WTC11 (cell line): ENCODE measurements at regions not wholly inside any gene's neighbourhood (a gene's known extent, or its start where the extent isn't known, plus 50 kb on each side); places are given as distances from the start of the nearest gene placed in this dataset.

Experiments
- CTCF ChIP-seq: fragments of 200-600 bp; IDR thresholded peaks from 2 replicates; pipeline ENCODE4 v1.8.0; 2022; ENCODE audit warnings: antibody characterized with exemption
- E2F4 ChIP-seq: sonication (generic); formaldehyde crosslinking; IDR thresholded peaks from 2 replicates; pipeline ENCODE4 v1.8.1; 2022; ENCODE audit warnings: low read depth, mild to moderate bottlenecking, moderate library complexity, missing genetic modification reagents, borderline replicate concordance
- SP1 ChIP-seq: sonication (generic); formaldehyde crosslinking; conservative IDR thresholded peaks from 2 replicates; pipeline ENCODE4 v1.8.1; 2022; ENCODE audit warnings: missing genetic modification reagents
- USF1 ChIP-seq: sonication (generic); formaldehyde crosslinking; IDR thresholded peaks from 2 replicates; pipeline ENCODE4 v1.8.0; 2022; ENCODE audit warnings: mild to moderate bottlenecking, missing genetic modification reagents
- TF ChIP-seq, protein P1 (sequence below): sonication (generic); formaldehyde crosslinking; IDR thresholded peaks from 2 replicates; pipeline ENCODE4 v1.8.1; 2023; ENCODE audit warnings: mild to moderate bottlenecking, moderate library complexity, missing genetic modification reagents
- TF ChIP-seq, protein P2 (sequence below): sonication (generic); formaldehyde crosslinking; IDR thresholded peaks from 2 replicates; pipeline ENCODE4 v1.8.1; 2023; ENCODE audit warnings: mild to moderate bottlenecking, missing genetic modification reagents, moderate library complexity

DNA sequence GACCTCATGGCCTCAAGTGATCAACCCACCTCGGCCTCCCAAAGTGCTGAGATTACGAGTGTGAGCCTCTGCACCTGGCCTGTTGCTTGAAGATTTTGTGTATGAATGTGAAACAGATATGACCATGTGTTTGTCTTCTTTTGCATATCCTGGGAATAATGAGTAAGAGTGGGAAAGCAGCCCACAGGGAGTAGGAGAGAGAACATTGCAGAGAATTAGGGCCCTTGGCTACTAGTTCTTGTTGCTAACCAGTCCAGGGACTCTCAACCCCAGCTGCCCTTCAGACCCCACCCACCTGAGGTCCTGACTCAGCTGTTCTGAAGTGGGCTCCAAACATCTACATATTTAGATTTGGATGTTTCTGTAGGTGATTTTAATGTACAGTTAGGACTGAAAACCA lies 125.5 kb downstream of the MTX3 start:
- TF ChIP-seq USF1 (no peak), CTCF (no peak), SP1 (CRISPR knock-in tag) (no peak), E2F4 (CRISPR knock-in tag) (no peak)
- TF ChIP-seq, protein P1, sequence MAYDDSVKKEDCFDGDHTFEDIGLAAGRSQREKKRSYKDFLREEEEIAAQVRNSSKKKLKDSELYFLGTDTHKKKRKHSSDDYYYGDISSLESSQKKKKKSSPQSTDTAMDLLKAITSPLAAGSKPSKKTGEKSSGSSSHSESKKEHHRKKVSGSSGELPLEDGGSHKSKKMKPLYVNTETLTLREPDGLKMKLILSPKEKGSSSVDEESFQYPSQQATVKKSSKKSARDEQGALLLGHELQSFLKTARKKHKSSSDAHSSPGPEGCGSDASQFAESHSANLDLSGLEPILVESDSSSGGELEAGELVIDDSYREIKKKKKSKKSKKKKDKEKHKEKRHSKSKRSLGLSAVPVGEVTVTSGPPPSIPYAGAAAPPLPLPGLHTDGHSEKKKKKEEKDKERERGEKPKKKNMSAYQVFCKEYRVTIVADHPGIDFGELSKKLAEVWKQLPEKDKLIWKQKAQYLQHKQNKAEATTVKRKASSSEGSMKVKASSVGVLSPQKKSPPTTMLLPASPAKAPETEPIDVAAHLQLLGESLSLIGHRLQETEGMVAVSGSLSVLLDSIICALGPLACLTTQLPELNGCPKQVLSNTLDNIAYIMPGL (CRISPR knock-in tag): no peak
- TF ChIP-seq, protein P2, sequence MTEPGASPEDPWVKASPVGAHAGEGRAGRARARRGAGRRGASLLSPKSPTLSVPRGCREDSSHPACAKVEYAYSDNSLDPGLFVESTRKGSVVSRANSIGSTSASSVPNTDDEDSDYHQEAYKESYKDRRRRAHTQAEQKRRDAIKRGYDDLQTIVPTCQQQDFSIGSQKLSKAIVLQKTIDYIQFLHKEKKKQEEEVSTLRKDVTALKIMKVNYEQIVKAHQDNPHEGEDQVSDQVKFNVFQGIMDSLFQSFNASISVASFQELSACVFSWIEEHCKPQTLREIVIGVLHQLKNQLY (CRISPR knock-in tag): no peak
